ENCODE measurements at regions not wholly inside any gene's neighbourhood (a gene's known extent, or its start where the extent isn't known, plus 50 kb on each side); places are given as distances from the start of the nearest gene placed in this dataset.

DNA sequence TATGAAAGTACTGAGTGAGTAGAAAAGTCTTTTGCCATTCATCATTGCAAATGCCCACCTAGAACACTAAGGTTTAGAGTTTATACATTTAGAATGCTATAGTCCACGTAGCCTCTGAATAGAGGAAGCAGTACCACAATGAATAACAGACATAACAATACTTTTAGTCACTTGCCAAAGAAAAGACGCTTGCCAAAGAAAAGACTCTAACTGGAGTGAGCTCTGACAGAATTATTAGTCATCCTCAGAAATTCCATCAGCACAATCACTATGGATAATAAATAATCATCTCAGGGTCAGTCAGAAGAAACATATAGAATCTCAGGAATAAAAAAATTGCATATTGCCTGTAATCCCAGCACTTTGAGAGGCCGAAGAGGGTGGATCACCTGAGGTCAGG is 168.5 kb upstream of the TARS1 start:
- Histone ChIP-seq H3K4me2 (no peak overlapping the region), H2AFZ (ENCODE audit: low read depth) (no peak overlapping the region), H3K4me3 (ENCODE audit: low read depth in 2 of 2, low read length in 1 of 2) (no peak overlapping the region), H3K27me3 (ENCODE audit: insufficient read depth) (no peaks in the 10 kb centered on the region), H3K9me2 (no peaks in the 10 kb centered on the region), H3K27ac (ENCODE audit: low read depth in 2 of 2, low read length in 1 of 2) (peak overlapping the region; percentile 60 to 97; a peak in 3 of 4 replicates), H3K9me3 (no peaks in the 10 kb centered on the region), H3K9ac (peak overlapping the region; percentile 59; the same call in 1 of the 2 replicates), H3K36me3 (replicated peaks in 1 of 2; ENCODE audit: control insufficient read depth in 1 of 2, insufficient read depth in 2 of 2, low read length in 1 of 2) (no peaks in the 10 kb centered on the region), H4K20me1 (ENCODE audit: insufficient read depth) (no peaks in the 10 kb centered on the region), H3K4me1 (ENCODE audit: control insufficient read depth in 1 of 2, insufficient read depth in 2 of 2, low read depth in 1 of 2, low read length in 1 of 2) (peaks cover 3 to 25% of the 10 kb centered on the region in 2 experiments; a peak in 3 of 4 replicates), H3K79me2 (ENCODE audit: insufficient read depth) (no peaks in the 10 kb centered on the region), H3F3A (replicated peaks; ENCODE audit: insufficient read depth) (peaks cover 39% of the 10 kb centered on the region)
- 2% methylated on average over 3 of the region's 3 CpGs for WGBS (ENCODE audit: low lambda C conversion rate)
- POLR2A ChIA-PET = no interaction called here
- CTCF ChIA-PET = interaction anchor here (1.0 kb wide), 1 partner anchor 26 kb away, joined by 3 read pairs; no protein-coding TSS in a partner anchor
- no peak for DNase-seq
- TF ChIP-seq RFX5 (IDR thresholded peaks at IDR 0.05; ENCODE audit: low read length) (no peak), GABPA (IDR thresholded peaks at IDR 0.05; ENCODE audit: low read depth) (peak; percentile 17; the same call in 1 of the 2 replicates), TCF12 (IDR thresholded peaks at IDR 0.05) (peak; percentile 90), TAF1 (IDR thresholded peaks at IDR 0.05; ENCODE audit: borderline replicate concordance, low read depth, low read length) (no peak), RAD21 (IDR thresholded peaks at IDR 0.05; ENCODE audit: low read length) (no peak), EP300 (IDR thresholded peaks at IDR 0.05; ENCODE audit: borderline replicate concordance in 1 of 2, low read depth in 1 of 2, low read length in 1 of 2) (peak; percentile 48 to 95; a peak in 3 of 4 replicates), MXI1 (IDR thresholded peaks at IDR 0.05; ENCODE audit: low read depth, low read length) (no peak), EZH2phosphoT487 (IDR thresholded peaks at IDR 0.05; ENCODE audit: borderline replicate concordance, low read depth) (no peak), POLR2AphosphoS5 (IDR thresholded peaks at IDR 0.05; ENCODE audit: low read depth, low read length) (peak; percentile 73; the same call in 1 of the 2 replicates), CHD2 (IDR thresholded peaks at IDR 0.05; ENCODE audit: low read length, partially characterized antibody) (no peak), SIN3A (IDR thresholded peaks at IDR 0.05; ENCODE audit: borderline replicate concordance, low read depth, low read length) (no peak), JUND (IDR thresholded peaks at IDR 0.05) (peak; percentile 97), MEF2A (IDR thresholded peaks at IDR 0.05; ENCODE audit: borderline replicate concordance, low read depth) (peak; percentile 55; the same call in 1 of the 2 replicates), GATA2 (CRISPR knock-in tag; IDR thresholded peaks at IDR 0.05) (no peak), RXRA (IDR thresholded peaks at IDR 0.05; ENCODE audit: borderline replicate concordance, low read depth) (peak; percentile 78), RCOR1 (IDR thresholded peaks at IDR 0.05; ENCODE audit: low read length) (no peak), FOXJ3 (CRISPR knock-in tag; IDR thresholded peaks at IDR 0.05) (no peak), TEAD4 (IDR thresholded peaks at IDR 0.05; ENCODE audit: borderline replicate concordance, insufficient read depth) (peak; percentile 84), NFIC (IDR thresholded peaks at IDR 0.05; ENCODE audit: borderline replicate concordance) (peak; percentile 96), YY1 (IDR thresholded peaks at IDR 0.05; ENCODE audit: low read depth) (no peak), FOXM1 (IDR thresholded peaks at IDR 0.05; ENCODE audit: low read depth) (peak; percentile 79)
- TF ChIP-seq, protein P1, sequence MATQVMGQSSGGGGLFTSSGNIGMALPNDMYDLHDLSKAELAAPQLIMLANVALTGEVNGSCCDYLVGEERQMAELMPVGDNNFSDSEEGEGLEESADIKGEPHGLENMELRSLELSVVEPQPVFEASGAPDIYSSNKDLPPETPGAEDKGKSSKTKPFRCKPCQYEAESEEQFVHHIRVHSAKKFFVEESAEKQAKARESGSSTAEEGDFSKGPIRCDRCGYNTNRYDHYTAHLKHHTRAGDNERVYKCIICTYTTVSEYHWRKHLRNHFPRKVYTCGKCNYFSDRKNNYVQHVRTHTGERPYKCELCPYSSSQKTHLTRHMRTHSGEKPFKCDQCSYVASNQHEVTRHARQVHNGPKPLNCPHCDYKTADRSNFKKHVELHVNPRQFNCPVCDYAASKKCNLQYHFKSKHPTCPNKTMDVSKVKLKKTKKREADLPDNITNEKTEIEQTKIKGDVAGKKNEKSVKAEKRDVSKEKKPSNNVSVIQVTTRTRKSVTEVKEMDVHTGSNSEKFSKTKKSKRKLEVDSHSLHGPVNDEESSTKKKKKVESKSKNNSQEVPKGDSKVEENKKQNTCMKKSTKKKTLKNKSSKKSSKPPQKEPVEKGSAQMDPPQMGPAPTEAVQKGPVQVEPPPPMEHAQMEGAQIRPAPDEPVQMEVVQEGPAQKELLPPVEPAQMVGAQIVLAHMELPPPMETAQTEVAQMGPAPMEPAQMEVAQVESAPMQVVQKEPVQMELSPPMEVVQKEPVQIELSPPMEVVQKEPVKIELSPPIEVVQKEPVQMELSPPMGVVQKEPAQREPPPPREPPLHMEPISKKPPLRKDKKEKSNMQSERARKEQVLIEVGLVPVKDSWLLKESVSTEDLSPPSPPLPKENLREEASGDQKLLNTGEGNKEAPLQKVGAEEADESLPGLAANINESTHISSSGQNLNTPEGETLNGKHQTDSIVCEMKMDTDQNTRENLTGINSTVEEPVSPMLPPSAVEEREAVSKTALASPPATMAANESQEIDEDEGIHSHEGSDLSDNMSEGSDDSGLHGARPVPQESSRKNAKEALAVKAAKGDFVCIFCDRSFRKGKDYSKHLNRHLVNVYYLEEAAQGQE (IDR thresholded peaks at IDR 0.05; ENCODE audit: low read depth, low read length) = no peak
- TF ChIP-seq, protein P2, sequence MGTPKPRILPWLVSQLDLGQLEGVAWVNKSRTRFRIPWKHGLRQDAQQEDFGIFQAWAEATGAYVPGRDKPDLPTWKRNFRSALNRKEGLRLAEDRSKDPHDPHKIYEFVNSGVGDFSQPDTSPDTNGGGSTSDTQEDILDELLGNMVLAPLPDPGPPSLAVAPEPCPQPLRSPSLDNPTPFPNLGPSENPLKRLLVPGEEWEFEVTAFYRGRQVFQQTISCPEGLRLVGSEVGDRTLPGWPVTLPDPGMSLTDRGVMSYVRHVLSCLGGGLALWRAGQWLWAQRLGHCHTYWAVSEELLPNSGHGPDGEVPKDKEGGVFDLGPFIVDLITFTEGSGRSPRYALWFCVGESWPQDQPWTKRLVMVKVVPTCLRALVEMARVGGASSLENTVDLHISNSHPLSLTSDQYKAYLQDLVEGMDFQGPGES (IDR thresholded peaks at IDR 0.05; ENCODE audit: low read depth, low read length) = no peak
- TF ChIP-seq, protein P3, sequence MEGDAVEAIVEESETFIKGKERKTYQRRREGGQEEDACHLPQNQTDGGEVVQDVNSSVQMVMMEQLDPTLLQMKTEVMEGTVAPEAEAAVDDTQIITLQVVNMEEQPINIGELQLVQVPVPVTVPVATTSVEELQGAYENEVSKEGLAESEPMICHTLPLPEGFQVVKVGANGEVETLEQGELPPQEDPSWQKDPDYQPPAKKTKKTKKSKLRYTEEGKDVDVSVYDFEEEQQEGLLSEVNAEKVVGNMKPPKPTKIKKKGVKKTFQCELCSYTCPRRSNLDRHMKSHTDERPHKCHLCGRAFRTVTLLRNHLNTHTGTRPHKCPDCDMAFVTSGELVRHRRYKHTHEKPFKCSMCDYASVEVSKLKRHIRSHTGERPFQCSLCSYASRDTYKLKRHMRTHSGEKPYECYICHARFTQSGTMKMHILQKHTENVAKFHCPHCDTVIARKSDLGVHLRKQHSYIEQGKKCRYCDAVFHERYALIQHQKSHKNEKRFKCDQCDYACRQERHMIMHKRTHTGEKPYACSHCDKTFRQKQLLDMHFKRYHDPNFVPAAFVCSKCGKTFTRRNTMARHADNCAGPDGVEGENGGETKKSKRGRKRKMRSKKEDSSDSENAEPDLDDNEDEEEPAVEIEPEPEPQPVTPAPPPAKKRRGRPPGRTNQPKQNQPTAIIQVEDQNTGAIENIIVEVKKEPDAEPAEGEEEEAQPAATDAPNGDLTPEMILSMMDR (IDR thresholded peaks at IDR 0.05) = no peak
- TF ChIP-seq, protein P4, sequence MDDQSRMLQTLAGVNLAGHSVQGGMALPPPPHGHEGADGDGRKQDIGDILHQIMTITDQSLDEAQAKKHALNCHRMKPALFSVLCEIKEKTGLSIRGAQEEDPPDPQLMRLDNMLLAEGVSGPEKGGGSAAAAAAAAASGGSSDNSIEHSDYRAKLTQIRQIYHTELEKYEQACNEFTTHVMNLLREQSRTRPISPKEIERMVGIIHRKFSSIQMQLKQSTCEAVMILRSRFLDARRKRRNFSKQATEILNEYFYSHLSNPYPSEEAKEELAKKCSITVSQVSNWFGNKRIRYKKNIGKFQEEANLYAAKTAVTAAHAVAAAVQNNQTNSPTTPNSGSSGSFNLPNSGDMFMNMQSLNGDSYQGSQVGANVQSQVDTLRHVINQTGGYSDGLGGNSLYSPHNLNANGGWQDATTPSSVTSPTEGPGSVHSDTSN (IDR thresholded peaks at IDR 0.05) = peak; percentile 97
- TF ChIP-seq, protein P5, sequence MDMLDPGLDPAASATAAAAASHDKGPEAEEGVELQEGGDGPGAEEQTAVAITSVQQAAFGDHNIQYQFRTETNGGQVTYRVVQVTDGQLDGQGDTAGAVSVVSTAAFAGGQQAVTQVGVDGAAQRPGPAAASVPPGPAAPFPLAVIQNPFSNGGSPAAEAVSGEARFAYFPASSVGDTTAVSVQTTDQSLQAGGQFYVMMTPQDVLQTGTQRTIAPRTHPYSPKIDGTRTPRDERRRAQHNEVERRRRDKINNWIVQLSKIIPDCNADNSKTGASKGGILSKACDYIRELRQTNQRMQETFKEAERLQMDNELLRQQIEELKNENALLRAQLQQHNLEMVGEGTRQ (IDR thresholded peaks at IDR 0.05; ENCODE audit: borderline replicate concordance, low read depth, low read length) = no peak
- TF ChIP-seq, protein P6, sequence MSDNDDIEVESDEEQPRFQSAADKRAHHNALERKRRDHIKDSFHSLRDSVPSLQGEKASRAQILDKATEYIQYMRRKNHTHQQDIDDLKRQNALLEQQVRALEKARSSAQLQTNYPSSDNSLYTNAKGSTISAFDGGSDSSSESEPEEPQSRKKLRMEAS (IDR thresholded peaks at IDR 0.05; ENCODE audit: low read depth) = peak; percentile 54
